Hypothalamus (tissue), 51 donors: ENCODE measurements at regions not wholly inside any gene's neighbourhood (a gene's known extent, or its start where the extent isn't known, plus 50 kb on each side); places are given as distances from the start of the nearest gene placed in this dataset.
A peak's percentile ranks its signal among the peaks of the same experiment; 100 is the strongest.

ENCODE experiments used
- DNase-seq, 51 donors: peaks; one replicate each; lab custom pipeline; 2025; lab: John Stamatoyannopoulos, UW

GRCh38 chr4:71151054-71151453, 157.6 kb downstream of the DCK start:
- no peak for DNase-seq

GRCh38 chr4:71156616-71157015, 163.2 kb downstream of the DCK start:
- no peak for DNase-seq

GRCh38 chr4:71162386-71162785, 168.9 kb downstream of the DCK start:
- no peak for DNase-seq

GRCh38 chr4:71163317-71163716, 169.9 kb downstream of the DCK start:
- no peak for DNase-seq

GRCh38 chr4:71167083-71167482, 171.7 kb upstream of the SLC4A4 start:
- no peak for DNase-seq

GRCh38 chr4:71171592-71171991, 167.2 kb upstream of the SLC4A4 start:
- DNase-seq, result no peak

- no peak for DNase-seq
These were observed 157.5 kb upstream of the SLC4A4 start for GRCh38 chr4:71181332-71181731.

- DNase-seq, result peak in 22 of 51 donors; percentile 0 to 66 (median 12)
These were observed 154.5 kb upstream of the SLC4A4 start for GRCh38 chr4:71184195-71184781.

- no peak for DNase-seq
These were observed 153.8 kb upstream of the SLC4A4 start for GRCh38 chr4:71185037-71185436.

GRCh38 chr4:71186257-71186565, 152.6 kb upstream of the SLC4A4 start:
- DNase-seq, result peak in 2 of 51 donors; percentile 46 to 69

- DNase-seq, result peak in 43 of 51 donors; percentile 2 to 74 (median 43)
These were observed 152.0 kb upstream of the SLC4A4 start for GRCh38 chr4:71186566-71187403.

GRCh38 chr4:71187404-71188155, 151.2 kb upstream of the SLC4A4 start:
- peak in 26 of 51 donors; percentile 3 to 57 (median 19) for DNase-seq

GRCh38 chr4:71188156-71188640, 150.6 kb upstream of the SLC4A4 start:
- no peak for DNase-seq

GRCh38 chr4:71188951-71189350, 149.9 kb upstream of the SLC4A4 start:
- DNase-seq, result no peak

- no peak for DNase-seq
These were observed 149.3 kb upstream of the SLC4A4 start for GRCh38 chr4:71189471-71189870.

GRCh38 chr4:71194454-71194853, 144.4 kb upstream of the SLC4A4 start:
- DNase-seq, result no peak

- no peak for DNase-seq
These were observed 142.9 kb upstream of the SLC4A4 start for GRCh38 chr4:71195924-71196323.

- DNase-seq, result no peak
These were observed 139.9 kb upstream of the SLC4A4 start for GRCh38 chr4:71198958-71199357.

GRCh38 chr4:71201057-71201456, 137.8 kb upstream of the SLC4A4 start:
- no peak for DNase-seq

GRCh38 chr4:71201817-71202576, 136.8 kb upstream of the SLC4A4 start:
- no peak for DNase-seq

- DNase-seq, result no peak
These were observed 136.1 kb upstream of the SLC4A4 start for GRCh38 chr4:71202705-71203104.
